Hepatocyte (in vitro differentiated cells): ENCODE measurements at regions not wholly inside any gene's neighbourhood (a gene's known extent, or its start where the extent isn't known, plus 50 kb on each side); places are given as distances from the start of the nearest gene placed in this dataset.

Source experiments
- EZH2 ChIP-seq: fragments of 200-600 bp; sonication (generic); IDR thresholded peaks from 2 replicates; pipeline ENCODE4 v1.6.1; 2016; ENCODE audit warnings: antibody characterized with exemption, mild to moderate bottlenecking, borderline replicate concordance
- TF ChIP-seq, protein P1 (sequence below): fragments of 200-600 bp; sonication (generic); IDR thresholded peaks from 2 replicates; pipeline ENCODE4 v1.5.1; 2016; ENCODE audit warnings: antibody characterized with exemption, mild to moderate bottlenecking; ENCODE audit not compliant: poor library complexity

DNA sequence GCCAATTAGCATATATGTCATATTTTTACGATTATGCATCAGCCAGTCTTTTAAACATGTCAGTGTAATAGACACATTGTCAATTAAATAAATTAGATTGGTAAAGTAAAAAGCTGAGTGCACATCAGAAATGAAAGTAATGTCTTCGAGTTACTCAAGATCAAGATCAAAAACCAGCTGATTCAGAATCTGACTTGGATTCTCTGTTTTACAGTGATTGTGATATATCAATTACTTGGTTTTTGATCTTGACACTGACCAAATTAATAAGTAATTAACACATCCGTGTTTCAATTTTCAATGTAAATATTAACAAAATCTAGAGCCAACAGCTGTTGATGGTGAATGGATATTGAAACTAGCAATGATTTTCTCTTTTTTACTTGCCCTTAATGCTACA lies 311.6 kb downstream of the PDGFC start:
- TF ChIP-seq, protein P1, sequence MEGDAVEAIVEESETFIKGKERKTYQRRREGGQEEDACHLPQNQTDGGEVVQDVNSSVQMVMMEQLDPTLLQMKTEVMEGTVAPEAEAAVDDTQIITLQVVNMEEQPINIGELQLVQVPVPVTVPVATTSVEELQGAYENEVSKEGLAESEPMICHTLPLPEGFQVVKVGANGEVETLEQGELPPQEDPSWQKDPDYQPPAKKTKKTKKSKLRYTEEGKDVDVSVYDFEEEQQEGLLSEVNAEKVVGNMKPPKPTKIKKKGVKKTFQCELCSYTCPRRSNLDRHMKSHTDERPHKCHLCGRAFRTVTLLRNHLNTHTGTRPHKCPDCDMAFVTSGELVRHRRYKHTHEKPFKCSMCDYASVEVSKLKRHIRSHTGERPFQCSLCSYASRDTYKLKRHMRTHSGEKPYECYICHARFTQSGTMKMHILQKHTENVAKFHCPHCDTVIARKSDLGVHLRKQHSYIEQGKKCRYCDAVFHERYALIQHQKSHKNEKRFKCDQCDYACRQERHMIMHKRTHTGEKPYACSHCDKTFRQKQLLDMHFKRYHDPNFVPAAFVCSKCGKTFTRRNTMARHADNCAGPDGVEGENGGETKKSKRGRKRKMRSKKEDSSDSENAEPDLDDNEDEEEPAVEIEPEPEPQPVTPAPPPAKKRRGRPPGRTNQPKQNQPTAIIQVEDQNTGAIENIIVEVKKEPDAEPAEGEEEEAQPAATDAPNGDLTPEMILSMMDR = no peak
- no peak for TF ChIP-seq EZH2
